ENCODE measurements at regions not wholly inside any gene's neighbourhood (a gene's known extent, or its start where the extent isn't known, plus 50 kb on each side); places are given as distances from the start of the nearest gene placed in this dataset.

- Histone ChIP-seq H3K9me3 (no peaks in the 10 kb centered on the region), H3K27ac (no peak overlapping the region), H3K27me3 (no peaks in the 10 kb centered on the region), H3K4me1 (no peaks in the 10 kb centered on the region), H3K36me3 (no peaks in the 10 kb centered on the region), H3K4me3 (no peak overlapping the region)
- intact Hi-C loops (cut with DNase I), result no loop called here
- TF ChIP-seq CTCF (IDR thresholded peaks at IDR 0.05) (no peak), POLR2A (IDR thresholded peaks at IDR 0.05) (no peak)
- no peak for DNase-seq
- WGBS, 2 donors, result 67 to 71% methylated on average over 6 of the region's 6 CpGs
These were observed 359.3 kb upstream of the EPHA4 start for GRCh38 chr2:221931251-221931991.

GRCh38 chr2:221929259-221929658 is 357.2 kb upstream of the EPHA4 start:
- no peaks in the 10 kb centered on the region for H3K9me3 ChIP-seq
- H3K4me1 ChIP-seq, result no peaks in the 10 kb centered on the region
- no peak overlapping the region for H3K27ac ChIP-seq
- no peaks in the 10 kb centered on the region for H3K36me3 ChIP-seq
- WGBS, 2 donors, result 6 to 20% methylated on average over 1 of the region's 1 CpG
- DNase-seq, result no peak
- TF ChIP-seq POLR2A (IDR thresholded peaks at IDR 0.05) (no peak), CTCF (IDR thresholded peaks at IDR 0.05) (no peak)
- no peaks in the 10 kb centered on the region for H3K27me3 ChIP-seq
- intact Hi-C loops (cut with DNase I), result no loop called here
- no peak overlapping the region for H3K4me3 ChIP-seq

- Histone ChIP-seq H3K4me3 (no peak overlapping the region), H3K36me3 (no peaks in the 10 kb centered on the region), H3K9me3 (no peaks in the 10 kb centered on the region), H3K27me3 (no peaks in the 10 kb centered on the region), H3K27ac (no peak overlapping the region), H3K4me1 (no peaks in the 10 kb centered on the region)
- TF ChIP-seq CTCF (IDR thresholded peaks at IDR 0.05) (no peak), POLR2A (IDR thresholded peaks at IDR 0.05) (no peak)
- DNase-seq, result no peak
- WGBS, 2 donors, result 59% methylated on average over 2 of the region's 2 CpGs
- intact Hi-C loops (cut with DNase I), result no loop called here
These were observed 354.2 kb upstream of the EPHA4 start for GRCh38 chr2:221926327-221926726.

GRCh38 chr2:221924576-221924975 is 352.5 kb upstream of the EPHA4 start:
- no peaks in the 10 kb centered on the region for H3K9me3 ChIP-seq
- TF ChIP-seq POLR2A (IDR thresholded peaks at IDR 0.05), result no peak
- no peak for TF ChIP-seq CTCF (IDR thresholded peaks at IDR 0.05)
- H3K36me3 ChIP-seq, result no peaks in the 10 kb centered on the region
- DNase-seq, result no peak
- H3K27me3 ChIP-seq, result peaks cover 0 to under 1% (median 0%) of the 10 kb centered on the region in 4 donors
- intact Hi-C loops (cut with DNase I), result no loop called here
- no peak overlapping the region for H3K4me3 ChIP-seq
- H3K27ac ChIP-seq, result no peak overlapping the region
- no peaks in the 10 kb centered on the region for H3K4me1 ChIP-seq

GRCh38 chr2:221915926-221916325 is 343.8 kb upstream of the EPHA4 start:
- H3K9me3 ChIP-seq, result no peaks in the 10 kb centered on the region
- no peak for DNase-seq
- H3K27me3 ChIP-seq, result peaks cover 0 to 4% (median 0%) of the 10 kb centered on the region in 4 donors
- no peaks in the 10 kb centered on the region for H3K4me1 ChIP-seq
- 61 to 82% methylated on average over 2 of the region's 2 CpGs for WGBS, 2 donors
- H3K4me3 ChIP-seq, result no peak overlapping the region
- intact Hi-C loops (cut with DNase I), result no loop called here
- H3K27ac ChIP-seq, result no peak overlapping the region
- TF ChIP-seq POLR2A (IDR thresholded peaks at IDR 0.05), result no peak
- TF ChIP-seq CTCF (IDR thresholded peaks at IDR 0.05), result no peak
- no peaks in the 10 kb centered on the region for H3K36me3 ChIP-seq
